Tibial nerve (tissue), 4 donors: ENCODE measurements at regions not wholly inside any gene's neighbourhood (a gene's known extent, or its start where the extent isn't known, plus 50 kb on each side); places are given as distances from the start of the nearest gene placed in this dataset.
"Not testable (repeated sequence)": the region's sequence is repeated elsewhere in the genome, so short reads cannot be mapped to it uniquely, and the experiment has no call there.

Source experiments
- DNase-seq, 2 donors: peaks; one replicate each; pipeline ENCODE4 v3.0.0-alpha.2; 2019; ENCODE audit warnings: low spot score in 2 of 2
- H3K27ac ChIP-seq, 4 donors: fragments of 200-600 bp; sonication (generic) in 3 of 4; one replicate each; pipeline ENCODE4 v1.5.1; 2017 to 2019; ENCODE audit warnings: mild to moderate bottlenecking in 1 of 4
- H3K27me3 ChIP-seq, 2 donors: fragments of 200-600 bp; sonication (generic) in 1 of 2; one replicate each; pipeline versions ENCODE4 v1.5.1 to v1.6.0; 2017 to 2019
- H3K36me3 ChIP-seq, 3 donors: fragments of 200-600 bp; sonication (generic); one replicate each; pipeline ENCODE4 v1.5.1; 2018 to 2019
- H3K4me1 ChIP-seq, 4 donors: fragments of 200-600 bp; sonication (generic) in 3 of 4; one replicate each; pipeline ENCODE4 v1.5.1; 2017 to 2019
- H3K4me3 ChIP-seq, 4 donors: fragments of 200-600 bp; sonication (generic) in 3 of 4; one replicate each; pipeline ENCODE4 v1.5.1; 2017 to 2019; ENCODE audit warnings: mild to moderate bottlenecking in 1 of 4, moderate library complexity in 1 of 4
- H3K9me3 ChIP-seq, 4 donors: fragments of 200-600 bp; sonication (generic) in 3 of 4; one replicate each; pipeline ENCODE4 v1.5.1; 2017 to 2019
- EP300 ChIP-seq, 2 donors: sonication (generic); formaldehyde crosslinking; IDR thresholded peaks; one replicate each; pipeline ENCODE4 v1.6.1; 2017; ENCODE audit warnings: antibody characterized with exemption in 2 of 2, mild to moderate bottlenecking in 1 of 2
- POLR2A ChIP-seq, 2 donors: fragments of 450-650 bp; IDR thresholded peaks; one replicate each; pipeline ENCODE4 v1.6.1; 2017; ENCODE audit warnings: antibody characterized with exemption in 2 of 2, mild to moderate bottlenecking in 2 of 2, moderate library complexity in 2 of 2
- WGBS, 2 donors: methylation state at CpG; one replicate each; pipeline ENCODE4 v1.1.5; 2018; 5-methylcytosine and 5-hydroxymethylcytosine counted together
- TF ChIP-seq, protein P1 (sequence below), 5 experiments: fragments of 200-600 bp in 3 of 5; fragments of 450-650 bp in 2 of 5; sonication (generic) in 3 of 5; IDR thresholded peaks; one replicate each; pipeline ENCODE4 v1.5.1; 2016 to 2019; ENCODE audit warnings: antibody characterized with exemption in 5 of 5, mild to moderate bottlenecking in 3 of 5, moderate library complexity in 2 of 5

DNA sequence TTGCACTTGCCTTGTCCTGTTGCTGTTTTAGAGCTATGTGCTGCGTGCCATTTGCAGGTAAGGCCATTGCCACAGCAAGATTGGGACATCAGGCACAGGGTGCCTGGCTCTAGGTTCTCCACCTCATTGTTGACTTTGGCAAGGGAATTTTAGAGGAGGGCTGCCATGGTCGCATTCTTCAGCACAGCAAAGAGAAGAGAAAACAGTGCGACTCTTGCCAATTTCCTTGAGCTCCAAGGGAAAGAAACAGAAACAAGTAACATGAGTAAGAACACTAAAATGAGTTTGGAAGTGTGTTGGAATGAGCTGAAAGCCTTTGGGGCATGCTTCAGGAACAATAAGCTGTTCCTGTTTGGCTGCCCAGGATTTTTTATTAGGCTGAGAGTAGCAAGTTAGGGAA, 188.1 kb upstream of the IL12B start:
- no peaks in the 10 kb centered on the region for H3K27me3 ChIP-seq
- no peak for DNase-seq
- H3K27ac ChIP-seq, result no peak overlapping the region
- no peaks in the 10 kb centered on the region for H3K9me3 ChIP-seq
- H3K36me3 ChIP-seq, result no peaks in the 10 kb centered on the region
- H3K4me3 ChIP-seq, result no peak overlapping the region
- 65% methylated on average over 3 of the region's 3 CpGs for WGBS, 2 donors
- TF ChIP-seq, protein P1, sequence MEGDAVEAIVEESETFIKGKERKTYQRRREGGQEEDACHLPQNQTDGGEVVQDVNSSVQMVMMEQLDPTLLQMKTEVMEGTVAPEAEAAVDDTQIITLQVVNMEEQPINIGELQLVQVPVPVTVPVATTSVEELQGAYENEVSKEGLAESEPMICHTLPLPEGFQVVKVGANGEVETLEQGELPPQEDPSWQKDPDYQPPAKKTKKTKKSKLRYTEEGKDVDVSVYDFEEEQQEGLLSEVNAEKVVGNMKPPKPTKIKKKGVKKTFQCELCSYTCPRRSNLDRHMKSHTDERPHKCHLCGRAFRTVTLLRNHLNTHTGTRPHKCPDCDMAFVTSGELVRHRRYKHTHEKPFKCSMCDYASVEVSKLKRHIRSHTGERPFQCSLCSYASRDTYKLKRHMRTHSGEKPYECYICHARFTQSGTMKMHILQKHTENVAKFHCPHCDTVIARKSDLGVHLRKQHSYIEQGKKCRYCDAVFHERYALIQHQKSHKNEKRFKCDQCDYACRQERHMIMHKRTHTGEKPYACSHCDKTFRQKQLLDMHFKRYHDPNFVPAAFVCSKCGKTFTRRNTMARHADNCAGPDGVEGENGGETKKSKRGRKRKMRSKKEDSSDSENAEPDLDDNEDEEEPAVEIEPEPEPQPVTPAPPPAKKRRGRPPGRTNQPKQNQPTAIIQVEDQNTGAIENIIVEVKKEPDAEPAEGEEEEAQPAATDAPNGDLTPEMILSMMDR (IDR thresholded peaks at IDR 0.05), result no peak
- no peak for TF ChIP-seq POLR2A (IDR thresholded peaks at IDR 0.05)
- TF ChIP-seq EP300 (IDR thresholded peaks at IDR 0.05), result no peak
- peaks cover 0 to 9% (median 0%) of the 10 kb centered on the region in 4 donors for H3K4me1 ChIP-seq

GRCh38 chr5:159519365-159519764, 189.1 kb upstream of the IL12B start:
- no peaks in the 10 kb centered on the region for H3K27me3 ChIP-seq
- H3K4me3 ChIP-seq, result no peak overlapping the region
- no peak for DNase-seq
- no peaks in the 10 kb centered on the region for H3K36me3 ChIP-seq
- peaks cover 0 to 9% (median 0%) of the 10 kb centered on the region in 4 donors for H3K4me1 ChIP-seq
- TF ChIP-seq EP300 (IDR thresholded peaks at IDR 0.05), result no peak
- TF ChIP-seq, protein P1 (IDR thresholded peaks at IDR 0.05), result no peak
- TF ChIP-seq POLR2A (IDR thresholded peaks at IDR 0.05), result no peak
- no peaks in the 10 kb centered on the region for H3K9me3 ChIP-seq
- H3K27ac ChIP-seq, result no peak overlapping the region
- WGBS, 2 donors, result 56 to 60% methylated on average over 7 of the region's 7 CpGs

DNA sequence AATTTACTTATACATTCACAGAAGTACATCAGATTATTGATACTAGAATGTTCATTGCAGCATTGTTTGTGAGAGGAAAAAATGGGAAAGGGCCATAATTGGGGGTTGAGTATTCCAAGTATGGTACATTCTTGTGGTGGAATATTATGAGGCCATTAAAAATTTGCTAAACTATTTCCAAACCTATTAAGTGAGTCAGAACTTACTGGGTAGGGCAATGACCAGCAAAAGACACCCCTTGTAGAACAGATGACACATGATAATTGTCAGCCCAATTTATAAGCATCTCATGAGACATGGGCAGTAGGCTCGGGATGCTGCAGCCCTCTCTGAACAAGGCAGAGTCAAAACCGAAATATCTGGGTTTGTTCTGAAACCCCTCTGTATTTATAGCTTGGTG, 192.6 kb upstream of the IL12B start:
- H3K27ac ChIP-seq, result no peak overlapping the region
- H3K27me3 ChIP-seq, result no peaks in the 10 kb centered on the region
- no peaks in the 10 kb centered on the region for H3K36me3 ChIP-seq
- no peak overlapping the region for H3K4me3 ChIP-seq
- H3K9me3 ChIP-seq, result no peaks in the 10 kb centered on the region
- H3K4me1 ChIP-seq, result peaks cover 0 to 9% (median 0%) of the 10 kb centered on the region in 4 donors
- TF ChIP-seq EP300 (IDR thresholded peaks at IDR 0.05) (no peak), POLR2A (IDR thresholded peaks at IDR 0.05) (no peak)
- TF ChIP-seq, protein P1 (IDR thresholded peaks at IDR 0.05), result no peak
- WGBS, 2 donors, result 89 to 91% methylated on average over 2 of the region's 2 CpGs
- DNase-seq, result no peak

GRCh38 chr5:159524279-159524678, 194.0 kb upstream of the IL12B start:
- DNase-seq, H3K27me3 ChIP-seq, H3K9me3 ChIP-seq, H3K4me3 ChIP-seq, H3K36me3 ChIP-seq, H3K27ac ChIP-seq, H3K4me1 ChIP-seq: not testable (repeated sequence)
- 88 to 90% methylated on average over 2 of the region's 2 CpGs for WGBS, 2 donors

- WGBS, 2 donors, result 33 to 43% methylated on average over 4 of the region's 4 CpGs
- TF ChIP-seq, protein P1 (IDR thresholded peaks at IDR 0.05), result no peak
- no peak for TF ChIP-seq POLR2A (IDR thresholded peaks at IDR 0.05)
- no peak for TF ChIP-seq EP300 (IDR thresholded peaks at IDR 0.05)
- no peak overlapping the region for H3K27ac ChIP-seq
- DNase-seq, result no peak
- no peaks in the 10 kb centered on the region for H3K36me3 ChIP-seq
- H3K4me3 ChIP-seq, result no peak overlapping the region
- H3K27me3 ChIP-seq, result no peaks in the 10 kb centered on the region
- peaks cover 0 to 10% (median 0%) of the 10 kb centered on the region in 4 donors for H3K9me3 ChIP-seq
- no peaks in the 10 kb centered on the region for H3K4me1 ChIP-seq
These were observed 194.8 kb upstream of the IL12B start for GRCh38 chr5:159525117-159525516.
